ENCODE measurements at regions not wholly inside any gene's neighbourhood (a gene's known extent, or its start where the extent isn't known, plus 50 kb on each side); places are given as distances from the start of the nearest gene placed in this dataset.
A peak's percentile ranks its signal among the peaks of the same experiment; 100 is the strongest.

GRCh38 chr12:41981758-41982157 lies 162.9 kb downstream of the GXYLT1 start:
- no peak for DNase-seq (ENCODE audit: low read depth, low spot score)

GRCh38 chr12:41981013-41981412 lies 163.7 kb downstream of the GXYLT1 start:
- DNase-seq (ENCODE audit: low read depth, low spot score): no peak

GRCh38 chr12:41980390-41980789 lies 164.3 kb downstream of the GXYLT1 start:
- no peak for DNase-seq (ENCODE audit: low read depth, low spot score)

- DNase-seq (ENCODE audit: low read depth, low spot score): no peak
These were observed 165.1 kb downstream of the GXYLT1 start for GRCh38 chr12:41979574-41979973.

GRCh38 chr12:41972598-41972997 lies 172.1 kb downstream of the GXYLT1 start:
- no peak for DNase-seq (ENCODE audit: low read depth, low spot score)

GRCh38 chr12:41972196-41972595 lies 172.5 kb downstream of the GXYLT1 start:
- no peak for DNase-seq (ENCODE audit: low read depth, low spot score)

GRCh38 chr12:41970744-41971143 lies 173.9 kb downstream of the GXYLT1 start:
- DNase-seq (ENCODE audit: low read depth, low spot score): no peak

GRCh38 chr12:41968599-41968998 lies 176.1 kb downstream of the GXYLT1 start:
- DNase-seq (ENCODE audit: low read depth, low spot score): no peak

- peak; percentile 79 for DNase-seq (ENCODE audit: low read depth, low spot score)
These were observed 176.8 kb downstream of the GXYLT1 start for GRCh38 chr12:41967668-41968500.

GRCh38 chr12:41966916-41967315 lies 177.8 kb downstream of the GXYLT1 start:
- no peak for DNase-seq (ENCODE audit: low read depth, low spot score)

GRCh38 chr12:41966001-41966400 lies 178.7 kb downstream of the GXYLT1 start:
- peak; percentile 21 for DNase-seq (ENCODE audit: low read depth, low spot score)

GRCh38 chr12:41963398-41963797 lies 181.3 kb downstream of the GXYLT1 start:
- DNase-seq (ENCODE audit: low read depth, low spot score): no peak

- no peak for DNase-seq (ENCODE audit: low read depth, low spot score)
These were observed 182.5 kb downstream of the GXYLT1 start for GRCh38 chr12:41962171-41962572.

- DNase-seq (ENCODE audit: low read depth, low spot score): no peak
These were observed 185.4 kb downstream of the GXYLT1 start for GRCh38 chr12:41959271-41959670.

GRCh38 chr12:41956353-41956752 lies 188.3 kb downstream of the GXYLT1 start:
- no peak for DNase-seq (ENCODE audit: low read depth, low spot score)

- DNase-seq (ENCODE audit: low read depth, low spot score): no peak
These were observed 194.2 kb downstream of the GXYLT1 start for GRCh38 chr12:41950455-41950854.

- no peak for DNase-seq (ENCODE audit: low read depth, low spot score)
These were observed 198.6 kb downstream of the GXYLT1 start for GRCh38 chr12:41946106-41946505.

GRCh38 chr12:41944216-41944615 lies 200.5 kb downstream of the GXYLT1 start:
- DNase-seq (ENCODE audit: low read depth, low spot score): no peak

GRCh38 chr12:41943671-41944070 lies 201.0 kb downstream of the GXYLT1 start:
- no peak for DNase-seq (ENCODE audit: low read depth, low spot score)

- no peak for DNase-seq (ENCODE audit: low read depth, low spot score)
These were observed 202.3 kb downstream of the GXYLT1 start for GRCh38 chr12:41942354-41942753.

GRCh38 chr12:41941079-41941478 lies 203.6 kb downstream of the GXYLT1 start:
- DNase-seq (ENCODE audit: low read depth, low spot score): no peak

- DNase-seq (ENCODE audit: low read depth, low spot score): no peak
These were observed 204.1 kb downstream of the GXYLT1 start for GRCh38 chr12:41940571-41940970.

GRCh38 chr12:41936333-41936732 lies 208.3 kb downstream of the GXYLT1 start:
- DNase-seq (ENCODE audit: low read depth, low spot score): no peak

- no peak for DNase-seq (ENCODE audit: low read depth, low spot score)
These were observed 208.8 kb downstream of the GXYLT1 start for GRCh38 chr12:41935911-41936310.

Measured in ELF-1 (cell line).